ENCODE measurements at regions not wholly inside any gene's neighbourhood (a gene's known extent, or its start where the extent isn't known, plus 50 kb on each side); places are given as distances from the start of the nearest gene placed in this dataset.
"Not testable (repeated sequence)": the region's sequence is repeated elsewhere in the genome, so short reads cannot be mapped to it uniquely, and the experiment has no call there.

- DNase-seq = no peak
Measured at GRCh38 chr4:40681600-40681999, 51.9 kb upstream of the RBM47 start.

GRCh38 chr4:40682290-40683101 is 52.8 kb upstream of the RBM47 start:
- DNase-seq = no peak

- not testable (repeated sequence) for DNase-seq
Measured at GRCh38 chr4:40683536-40684145, 54.0 kb upstream of the RBM47 start.

- DNase-seq = no peak
Measured at GRCh38 chr4:40684404-40684803, 54.7 kb upstream of the RBM47 start.

- no peak for DNase-seq
Measured at GRCh38 chr4:40685300-40685699, 55.6 kb upstream of the RBM47 start.

- DNase-seq = no peak
Measured at GRCh38 chr4:40686081-40686913, 56.6 kb upstream of the RBM47 start.

- no peak for DNase-seq
Measured at GRCh38 chr4:40687676-40688389, 58.2 kb upstream of the RBM47 start.

GRCh38 chr4:40688446-40689095 is 58.9 kb upstream of the RBM47 start:
- peak in 1 of 5 donors; percentile 51 for DNase-seq

GRCh38 chr4:40693946-40694345 is 55.8 kb upstream of the NSUN7 start:
- DNase-seq = no peak

GRCh38 chr4:40697476-40697875 is 52.3 kb upstream of the NSUN7 start:
- not testable (repeated sequence) for DNase-seq

GRCh38 chr4:40698733-40699132 is 51.0 kb upstream of the NSUN7 start:
- no peak for DNase-seq

- DNase-seq = peak in 1 of 5 donors; percentile 48
Measured at GRCh38 chr4:40699648-40700047, 50.1 kb upstream of the NSUN7 start.
